Anterior cingulate cortex (tissue), 58 donors: ENCODE measurements at regions not wholly inside any gene's neighbourhood (a gene's known extent, or its start where the extent isn't known, plus 50 kb on each side); places are given as distances from the start of the nearest gene placed in this dataset.
"Not testable (repeated sequence)": the region's sequence is repeated elsewhere in the genome, so short reads cannot be mapped to it uniquely, and the experiment has no call there.

Experiments
- DNase-seq, 58 donors: peaks; one replicate each; lab custom pipeline; 2025; lab: John Stamatoyannopoulos, UW

GRCh38 chr18:56448751-56449150 lies 189.6 kb downstream of the TXNL1 start:
- no peak for DNase-seq

GRCh38 chr18:56445422-56445821 lies 193.0 kb downstream of the TXNL1 start:
- DNase-seq = no peak

GRCh38 chr18:56444201-56444600 lies 194.2 kb downstream of the TXNL1 start:
- DNase-seq = no peak

- DNase-seq = no peak
These were observed 195.1 kb downstream of the TXNL1 start for GRCh38 chr18:56443166-56443907.

- DNase-seq = not testable (repeated sequence)
These were observed 199.9 kb downstream of the TXNL1 start for GRCh38 chr18:56438480-56438879.

- DNase-seq = no peak
These were observed 201.7 kb downstream of the TXNL1 start for GRCh38 chr18:56436651-56437050.

- DNase-seq = no peak
These were observed 204.5 kb downstream of the TXNL1 start for GRCh38 chr18:56433919-56434318.

GRCh38 chr18:56431551-56431950 lies 206.8 kb downstream of the TXNL1 start:
- no peak for DNase-seq

GRCh38 chr18:56423626-56424025 lies 214.8 kb downstream of the TXNL1 start:
- DNase-seq = no peak

GRCh38 chr18:56421647-56422046 lies 216.7 kb downstream of the TXNL1 start:
- DNase-seq = no peak

GRCh38 chr18:56420868-56421267 lies 217.5 kb downstream of the TXNL1 start:
- not testable (repeated sequence) for DNase-seq

- DNase-seq = no peak
These were observed 224.0 kb downstream of the TXNL1 start for GRCh38 chr18:56414357-56414756.

GRCh38 chr18:56413862-56414261 lies 224.5 kb downstream of the TXNL1 start:
- DNase-seq = no peak

GRCh38 chr18:56412951-56413350 lies 225.4 kb downstream of the TXNL1 start:
- no peak for DNase-seq

GRCh38 chr18:56409736-56410135 lies 228.7 kb downstream of the TXNL1 start:
- DNase-seq = no peak

GRCh38 chr18:56407646-56408180 lies 230.7 kb downstream of the TXNL1 start:
- DNase-seq = no peak

- DNase-seq = no peak
These were observed 235.4 kb downstream of the TXNL1 start for GRCh38 chr18:56402872-56403516.

- DNase-seq = no peak
These were observed 244.5 kb downstream of the TXNL1 start for GRCh38 chr18:56393870-56394269.

- no peak for DNase-seq
These were observed 246.3 kb downstream of the TXNL1 start for GRCh38 chr18:56391931-56392590.

GRCh38 chr18:56390626-56391025 lies 247.8 kb downstream of the TXNL1 start:
- DNase-seq = peak in 1 of 58 donors; percentile 35

GRCh38 chr18:56389190-56389589 lies 249.2 kb downstream of the TXNL1 start:
- DNase-seq = peak in 7 of 58 donors; percentile 3 to 15 (median 6)
